Astrocyte (in vitro differentiated cells and primary cell): ENCODE measurements at regions not wholly inside any gene's neighbourhood (a gene's known extent, or its start where the extent isn't known, plus 50 kb on each side); places are given as distances from the start of the nearest gene placed in this dataset.
A peak's percentile ranks its signal among the peaks of the same experiment; 100 is the strongest.

Experiments used
- DNase-seq: peaks from one replicate; pipeline ENCODE4 v3.0.0-alpha.2; 2010; ENCODE audit warnings: low read depth
- FAIRE-seq: peaks from 2 replicates; lab custom pipeline; 2011; peaks lifted over from hg19 to GRCh38; lab: Jason Lieb, UNC
- H2AFZ ChIP-seq: 2 replicates; pipeline ENCODE4 v1.6.0; 2012; ENCODE audit warnings: low read depth, low read length, inconsistent platforms
- H3K27ac ChIP-seq: 2 replicates; pipeline ENCODE4 v1.5.1; 2011; ENCODE audit warnings: low read depth, low read length, inconsistent platforms
- H3K27me3 ChIP-seq: 2 replicates; pipeline ENCODE4 v1.6.0; 2011; ENCODE audit warnings: low read length, inconsistent platforms; ENCODE audit not compliant: insufficient read depth
- H3K36me3 ChIP-seq: 2 replicates; pipeline ENCODE4 v1.5.1; 2011; ENCODE audit warnings: low read length, inconsistent platforms; ENCODE audit not compliant: insufficient read depth
- H3K4me1 ChIP-seq: 2 replicates; pipeline ENCODE4 v1.5.1; 2011; ENCODE audit warnings: low read length, inconsistent platforms; ENCODE audit not compliant: insufficient read depth
- H3K4me2 ChIP-seq: 2 replicates; pipeline ENCODE4 v1.6.0; 2012; ENCODE audit warnings: low read length, inconsistent platforms
- H3K4me3 ChIP-seq: 2 replicates; pipeline ENCODE4 v1.5.1; 2011; ENCODE audit warnings: low read depth, mild to moderate bottlenecking, low read length, inconsistent platforms; ENCODE audit not compliant: insufficient read depth
- H3K79me2 ChIP-seq: 2 replicates; pipeline ENCODE4 v1.6.0; 2012; ENCODE audit warnings: mild to moderate bottlenecking, low read length, inconsistent platforms; ENCODE audit not compliant: insufficient read depth
- H3K9ac ChIP-seq: 2 replicates; pipeline ENCODE4 v1.6.0; 2012; ENCODE audit warnings: mild to moderate bottlenecking, low read length, inconsistent platforms
- H3K9me3 ChIP-seq: 2 replicates; pipeline ENCODE4 v1.5.1; 2012; ENCODE audit warnings: low read depth, mild to moderate bottlenecking, low read length, inconsistent platforms; ENCODE audit not compliant: insufficient read depth
- H4K20me1 ChIP-seq: 2 replicates; pipeline ENCODE4 v1.6.0; 2012; ENCODE audit warnings: low read length, inconsistent platforms; ENCODE audit not compliant: insufficient read depth
- H3K27ac Mint-ChIP-seq: one replicate; pipeline ENCODE4 v1.8.0; 2021; ENCODE audit warnings: mild to moderate bottlenecking, mixed read lengths; ENCODE audit not compliant: unreplicated experiment
- H3K27me3 Mint-ChIP-seq: one replicate; pipeline ENCODE4 v1.8.0; 2021; ENCODE audit warnings: low read depth, mixed read lengths; ENCODE audit not compliant: unreplicated experiment
- H3K36me3 Mint-ChIP-seq: one replicate; pipeline ENCODE4 v1.8.0; 2021; ENCODE audit warnings: low read depth, mixed read lengths; ENCODE audit not compliant: unreplicated experiment
- H3K4me1 Mint-ChIP-seq: one replicate; pipeline ENCODE4 v1.8.0; 2021; ENCODE audit warnings: low read depth, mixed read lengths; ENCODE audit not compliant: unreplicated experiment
- H3K4me3 Mint-ChIP-seq: one replicate; pipeline ENCODE4 v1.8.0; 2021; ENCODE audit warnings: mild to moderate bottlenecking, moderate library complexity, mixed read lengths; ENCODE audit not compliant: unreplicated experiment
- H3K9me3 Mint-ChIP-seq: one replicate; pipeline ENCODE4 v1.8.0; 2021; ENCODE audit warnings: mild to moderate bottlenecking, mixed read lengths; ENCODE audit not compliant: unreplicated experiment
- EZH2 ChIP-seq: IDR thresholded peaks from 2 replicates; pipeline ENCODE4 v1.6.1; 2012; ENCODE audit warnings: mild to moderate bottlenecking, low read length, inconsistent platforms; ENCODE audit not compliant: insufficient read depth
- TF ChIP-seq, protein P1 (sequence below): IDR thresholded peaks from 2 replicates; pipeline ENCODE4 v1.5.1; 2011; ENCODE audit warnings: low read depth, mild to moderate bottlenecking, inconsistent platforms, low read length, moderate library complexity; ENCODE audit not compliant: insufficient read depth

- no peak overlapping the region for H2AFZ ChIP-seq
- H3K4me2 ChIP-seq = no peak overlapping the region
- no peak overlapping the region for H3K4me3 Mint-ChIP-seq
- no peaks in the 10 kb centered on the region for H3K9me3 ChIP-seq
- no peak for FAIRE-seq
- no peaks in the 10 kb centered on the region for H3K27me3 ChIP-seq
- no peak overlapping the region for H3K4me3 ChIP-seq
- no peaks in the 10 kb centered on the region for H3K9me3 Mint-ChIP-seq
- H3K27me3 Mint-ChIP-seq = peaks cover 2% of the 10 kb centered on the region
- no peaks in the 10 kb centered on the region for H3K79me2 ChIP-seq
- H4K20me1 ChIP-seq = no peaks in the 10 kb centered on the region
- peaks cover 13% of the 10 kb centered on the region for H3K4me1 ChIP-seq
- H3K36me3 ChIP-seq = no peaks in the 10 kb centered on the region
- H3K9ac ChIP-seq = no peak overlapping the region
- no peak overlapping the region for H3K27ac ChIP-seq
- DNase-seq = no peak
- TF ChIP-seq, protein P1, sequence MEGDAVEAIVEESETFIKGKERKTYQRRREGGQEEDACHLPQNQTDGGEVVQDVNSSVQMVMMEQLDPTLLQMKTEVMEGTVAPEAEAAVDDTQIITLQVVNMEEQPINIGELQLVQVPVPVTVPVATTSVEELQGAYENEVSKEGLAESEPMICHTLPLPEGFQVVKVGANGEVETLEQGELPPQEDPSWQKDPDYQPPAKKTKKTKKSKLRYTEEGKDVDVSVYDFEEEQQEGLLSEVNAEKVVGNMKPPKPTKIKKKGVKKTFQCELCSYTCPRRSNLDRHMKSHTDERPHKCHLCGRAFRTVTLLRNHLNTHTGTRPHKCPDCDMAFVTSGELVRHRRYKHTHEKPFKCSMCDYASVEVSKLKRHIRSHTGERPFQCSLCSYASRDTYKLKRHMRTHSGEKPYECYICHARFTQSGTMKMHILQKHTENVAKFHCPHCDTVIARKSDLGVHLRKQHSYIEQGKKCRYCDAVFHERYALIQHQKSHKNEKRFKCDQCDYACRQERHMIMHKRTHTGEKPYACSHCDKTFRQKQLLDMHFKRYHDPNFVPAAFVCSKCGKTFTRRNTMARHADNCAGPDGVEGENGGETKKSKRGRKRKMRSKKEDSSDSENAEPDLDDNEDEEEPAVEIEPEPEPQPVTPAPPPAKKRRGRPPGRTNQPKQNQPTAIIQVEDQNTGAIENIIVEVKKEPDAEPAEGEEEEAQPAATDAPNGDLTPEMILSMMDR = no peak
- TF ChIP-seq EZH2 = no peak
- no peak overlapping the region for H3K27ac Mint-ChIP-seq
- peaks cover 5% of the 10 kb centered on the region for H3K4me1 Mint-ChIP-seq
- H3K36me3 Mint-ChIP-seq = no peaks in the 10 kb centered on the region
Observed at GRCh38 chr6:3944246-3944645, 95.1 kb downstream of the FAM50B start.

DNA sequence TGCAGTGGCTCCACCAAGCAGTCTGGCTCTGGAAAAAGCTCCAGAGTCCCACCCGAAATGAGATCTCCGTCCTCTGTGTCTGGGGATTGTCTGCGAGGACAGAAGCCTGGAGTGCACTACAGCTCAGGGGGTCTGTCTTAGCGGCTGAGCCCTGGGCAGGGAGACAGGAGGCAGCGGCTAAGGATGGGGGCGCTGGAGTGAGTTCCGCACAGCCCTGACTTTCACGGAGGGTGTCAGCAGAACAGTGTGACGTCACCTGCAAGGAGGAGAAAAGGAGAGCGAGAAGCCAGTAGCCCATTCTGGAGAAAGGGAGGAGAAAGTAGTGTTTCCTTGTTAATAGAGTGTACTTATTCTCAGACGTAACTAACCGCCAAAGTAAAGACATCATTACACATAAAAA lies 97.6 kb downstream of the FAM50B start:
- Histone ChIP-seq H2AFZ (peak overlapping the region; percentile 9), H3K4me1 (peaks cover 13% of the 10 kb centered on the region), H3K9me3 (no peaks in the 10 kb centered on the region), H3K36me3 (no peaks in the 10 kb centered on the region), H3K4me3 (no peak overlapping the region), H3K27me3 (no peaks in the 10 kb centered on the region), H3K9ac (no peak overlapping the region), H4K20me1 (no peaks in the 10 kb centered on the region), H3K4me2 (peak overlapping the region; percentile 20), H3K79me2 (no peaks in the 10 kb centered on the region), H3K27ac (no peak overlapping the region)
- peak overlapping the region; percentile 0 for H3K27ac Mint-ChIP-seq
- FAIRE-seq (no peak), DNase-seq (no peak)
- H3K27me3 Mint-ChIP-seq = peaks cover 3% of the 10 kb centered on the region
- no peaks in the 10 kb centered on the region for H3K9me3 Mint-ChIP-seq
- peaks cover 5% of the 10 kb centered on the region for H3K4me1 Mint-ChIP-seq
- TF ChIP-seq EZH2 = no peak
- TF ChIP-seq, protein P1 = no peak
- H3K4me3 Mint-ChIP-seq = no peak overlapping the region
- H3K36me3 Mint-ChIP-seq = no peaks in the 10 kb centered on the region

DNA sequence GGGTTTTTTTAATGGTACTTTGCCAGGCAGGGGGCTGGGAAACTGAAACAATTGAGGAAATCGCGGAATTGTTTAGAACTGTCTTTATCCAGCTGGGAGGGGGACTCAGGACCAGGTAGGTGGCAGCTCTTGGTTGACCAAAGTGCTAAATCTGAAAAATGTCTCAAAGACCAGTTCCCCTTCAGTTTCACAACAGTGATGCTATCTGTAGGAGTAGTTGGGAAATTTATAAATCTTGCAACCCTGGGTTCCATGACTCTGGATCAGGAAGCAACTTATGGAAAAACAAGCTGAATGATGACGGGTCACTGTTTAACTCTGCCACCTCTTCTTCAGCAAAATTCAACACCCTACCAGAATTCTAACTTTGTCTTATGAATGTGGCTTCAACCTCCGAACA lies 99.7 kb downstream of the FAM50B start:
- H3K4me3 ChIP-seq = no peak overlapping the region
- H3K27me3 ChIP-seq = no peaks in the 10 kb centered on the region
- no peak overlapping the region for H3K4me2 ChIP-seq
- H3K27ac ChIP-seq = no peak overlapping the region
- DNase-seq (no peak), FAIRE-seq (no peak)
- no peak for TF ChIP-seq EZH2
- TF ChIP-seq, protein P1 = no peak
- Mint-ChIP-seq H3K36me3 (no peaks in the 10 kb centered on the region), H3K9me3 (no peaks in the 10 kb centered on the region), H3K4me1 (peaks cover 5% of the 10 kb centered on the region), H3K27me3 (peaks cover 3% of the 10 kb centered on the region), H3K27ac (no peak overlapping the region), H3K4me3 (no peak overlapping the region)
- no peak overlapping the region for H3K9ac ChIP-seq
- H3K79me2 ChIP-seq = no peaks in the 10 kb centered on the region
- no peak overlapping the region for H2AFZ ChIP-seq
- peaks cover 13% of the 10 kb centered on the region for H3K4me1 ChIP-seq
- no peaks in the 10 kb centered on the region for H4K20me1 ChIP-seq
- H3K9me3 ChIP-seq = no peaks in the 10 kb centered on the region
- no peaks in the 10 kb centered on the region for H3K36me3 ChIP-seq
